Left renal pelvis (tissue), 4 donors: ENCODE measurements at regions not wholly inside any gene's neighbourhood (a gene's known extent, or its start where the extent isn't known, plus 50 kb on each side); places are given as distances from the start of the nearest gene placed in this dataset.

ENCODE experiments used
- DNase-seq, 4 donors: peaks; one replicate each; pipeline ENCODE4 v3.0.0-alpha.2; 2013; ENCODE audit warnings: low read depth in 4 of 4, low spot score in 3 of 4

DNA sequence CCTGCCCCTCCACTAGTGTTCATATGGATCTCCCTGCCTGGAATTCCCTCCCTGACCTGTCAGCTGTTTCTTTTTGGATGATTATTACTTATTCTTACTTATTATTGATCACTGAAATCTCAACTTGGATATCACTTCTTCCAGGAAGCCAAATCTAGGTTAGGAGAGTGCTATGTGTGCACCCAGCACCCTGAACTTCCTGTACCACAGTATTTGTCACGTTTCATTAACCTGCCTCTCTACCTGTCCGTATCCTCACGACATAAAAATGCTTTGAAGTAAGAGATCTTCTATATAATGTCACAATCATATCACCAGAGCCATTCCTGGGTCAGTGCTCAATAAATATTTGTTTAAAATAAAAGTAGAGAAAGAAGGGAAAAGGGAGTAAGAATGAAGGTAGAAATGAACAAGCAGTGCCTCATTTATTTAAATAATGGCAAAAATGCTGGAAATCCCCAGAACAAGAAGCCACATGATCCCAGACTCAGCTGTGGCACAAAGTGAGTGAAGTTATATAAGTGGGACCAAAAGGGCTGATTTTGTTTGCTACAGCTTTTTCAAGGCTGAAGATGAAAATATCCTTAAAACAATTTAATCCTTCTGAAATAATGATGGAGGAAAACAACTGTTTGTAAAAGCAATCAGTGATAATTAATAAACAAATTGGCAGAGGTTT, 88.0 kb upstream of the MANEA start:
- DNase-seq = no peak

DNA sequence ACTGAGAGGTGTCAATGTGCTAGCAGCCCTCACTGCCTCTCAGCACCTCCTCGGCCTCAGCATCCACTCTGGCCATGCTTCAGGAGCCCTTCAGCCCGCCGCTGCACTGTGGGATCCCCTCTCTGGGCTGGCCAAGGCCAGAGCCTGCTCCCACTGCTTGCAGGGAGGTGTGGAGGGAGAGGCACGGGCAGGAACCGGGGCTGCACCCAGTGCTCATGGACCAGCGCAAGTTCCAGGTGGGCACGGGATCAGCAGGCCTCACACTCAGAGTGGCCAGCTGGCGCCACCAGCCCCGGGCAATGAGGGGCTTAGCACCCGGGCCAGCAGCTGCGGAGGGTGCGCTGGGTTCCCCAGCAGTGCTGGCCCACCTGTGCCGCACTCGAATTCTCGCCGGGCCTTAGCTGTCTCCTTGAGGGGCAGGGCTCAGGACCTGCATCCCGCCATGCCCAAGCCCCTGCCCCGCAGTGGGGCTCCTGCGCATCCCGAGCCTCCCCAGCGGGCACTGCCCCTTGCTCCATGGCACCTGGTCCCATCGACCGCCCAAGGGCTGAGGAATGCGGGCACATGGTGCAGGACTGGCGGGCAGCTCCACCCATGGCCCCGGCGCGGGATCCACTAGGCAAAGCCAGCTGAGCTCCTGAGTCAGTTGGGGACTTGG, 80.4 kb upstream of the MANEA start:
- no peak for DNase-seq

DNA sequence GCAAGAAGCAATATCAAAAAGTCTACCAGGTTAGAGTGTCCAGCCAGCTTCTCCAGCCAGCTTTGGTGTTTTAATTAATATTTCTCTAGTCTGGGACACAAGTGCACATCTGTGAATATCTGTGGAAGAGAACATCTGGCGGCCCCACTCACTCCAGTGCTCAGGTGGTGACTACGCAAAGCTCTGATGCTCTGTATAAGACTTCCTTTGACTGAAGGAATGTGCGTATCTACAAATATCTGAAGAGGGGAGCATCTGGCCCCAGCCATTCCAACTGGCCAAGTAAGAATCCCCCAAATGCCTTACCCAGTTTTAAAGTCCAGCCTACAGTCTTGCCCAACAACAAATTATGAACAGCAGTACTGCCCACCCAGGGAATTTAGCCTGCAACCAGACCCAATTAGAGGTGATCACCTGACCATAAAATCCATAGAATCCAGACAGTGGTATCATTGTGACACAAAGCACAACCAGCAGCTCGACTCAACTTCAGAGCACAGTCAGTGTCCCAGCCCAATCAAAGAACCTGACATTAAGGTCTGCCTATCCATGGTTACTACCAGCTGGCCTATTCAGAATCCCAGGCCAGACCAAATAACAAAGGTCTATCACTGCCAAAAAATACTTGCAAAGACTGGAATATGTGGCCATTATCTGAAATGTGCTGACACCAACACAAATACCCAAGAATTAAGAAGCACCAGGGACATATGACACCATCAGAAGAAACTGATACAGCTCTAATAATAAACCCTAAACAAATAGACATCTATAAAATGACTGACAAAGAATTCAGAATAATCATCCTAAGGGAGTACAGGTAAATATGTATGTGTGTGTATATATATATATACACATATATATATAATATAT, 76.1 kb upstream of the MANEA start:
- DNase-seq = no peak

DNA sequence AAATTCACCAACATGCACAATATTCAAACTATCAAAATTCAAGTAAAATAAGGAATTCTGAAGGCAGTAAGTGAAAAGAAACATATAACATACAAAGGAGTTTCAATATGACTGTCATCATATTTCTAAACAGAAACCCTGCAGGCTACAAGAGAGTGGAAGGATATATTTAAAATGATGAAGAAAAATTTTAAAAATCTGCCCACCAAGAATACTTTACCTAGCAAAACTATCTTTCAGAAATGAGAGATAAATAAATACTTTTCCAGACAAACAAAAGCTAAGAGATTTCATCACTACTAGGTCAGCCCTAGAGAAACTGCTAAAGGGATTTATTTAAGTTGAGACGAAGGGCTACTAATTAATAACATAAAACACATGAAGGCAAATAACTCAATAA, 73.8 kb upstream of the MANEA start:
- no peak for DNase-seq

DNA sequence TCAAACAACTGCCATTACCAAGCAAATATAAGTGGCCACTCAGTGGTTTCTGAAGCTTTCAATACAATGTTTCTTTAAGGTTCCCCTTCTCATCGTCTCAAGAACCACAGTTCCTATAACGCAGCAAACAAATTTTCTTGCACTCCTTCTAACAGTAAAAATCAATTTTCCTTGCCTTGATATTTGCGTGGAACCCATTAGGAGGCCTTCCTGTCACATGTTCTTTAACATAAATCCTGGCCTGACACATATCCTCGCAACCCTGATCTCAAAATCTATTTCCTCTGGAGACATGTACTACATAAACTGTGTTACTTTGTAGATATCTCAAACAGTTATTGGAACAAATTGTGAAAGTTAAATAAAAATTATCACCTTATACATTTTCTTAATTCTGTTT, 65.9 kb upstream of the MANEA start:
- DNase-seq = no peak

DNA sequence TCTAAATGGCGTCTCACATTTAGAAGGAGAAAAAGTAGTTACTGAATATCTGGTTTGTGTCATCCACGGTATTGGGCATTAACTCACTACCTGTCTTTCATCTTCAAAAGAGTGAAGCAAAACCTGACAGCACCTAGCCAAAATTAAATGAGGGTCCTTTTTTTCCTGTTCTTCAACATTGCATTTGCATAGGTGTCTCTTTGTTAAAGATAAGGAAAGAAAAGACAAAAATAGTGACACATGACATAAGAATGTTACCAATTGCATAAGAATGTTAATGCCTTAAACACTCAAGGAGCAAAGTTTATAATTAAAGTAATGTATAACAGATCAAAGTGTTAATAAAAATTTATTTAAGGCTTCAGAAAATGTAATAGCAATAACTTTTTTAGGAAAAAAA, 61.4 kb upstream of the MANEA start:
- no peak for DNase-seq

DNA sequence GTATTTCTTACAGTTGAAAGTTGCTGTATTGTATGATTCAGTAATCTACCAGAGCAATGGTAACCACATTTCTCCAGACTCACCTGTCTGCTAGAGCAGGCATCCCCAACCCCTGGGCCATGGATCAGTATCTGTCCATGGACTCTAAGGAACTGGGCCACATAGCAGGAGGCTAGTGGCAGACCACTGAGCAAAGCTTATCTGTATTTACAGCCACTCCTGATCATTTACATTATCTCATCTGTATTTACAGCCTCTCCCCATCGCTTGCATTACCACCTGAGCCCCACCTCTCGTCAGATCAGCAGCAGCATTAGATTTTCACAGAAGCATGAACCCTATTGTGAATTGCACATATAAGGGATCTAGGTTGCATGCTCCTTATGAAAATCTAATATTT, 60.3 kb upstream of the MANEA start:
- no peak for DNase-seq

DNA sequence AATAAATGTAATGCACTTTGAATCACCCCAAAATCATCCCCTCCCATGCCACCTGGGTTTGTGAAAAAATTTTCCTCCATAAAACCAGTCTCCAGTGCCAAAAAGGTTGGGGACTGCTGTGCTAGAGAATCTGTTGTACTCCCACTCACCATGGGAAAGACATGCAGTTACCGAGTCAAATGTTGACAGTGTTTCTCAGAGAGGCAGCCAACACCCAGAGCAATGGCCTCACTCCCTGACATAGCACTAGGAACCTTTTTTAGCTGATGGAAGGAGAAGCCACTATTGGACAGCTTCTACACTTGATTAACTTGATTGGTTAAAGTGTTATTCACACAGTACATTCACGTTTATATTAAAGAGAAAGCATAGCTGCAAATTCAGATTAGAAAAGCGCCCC, 59.8 kb upstream of the MANEA start:
- no peak for DNase-seq

DNA sequence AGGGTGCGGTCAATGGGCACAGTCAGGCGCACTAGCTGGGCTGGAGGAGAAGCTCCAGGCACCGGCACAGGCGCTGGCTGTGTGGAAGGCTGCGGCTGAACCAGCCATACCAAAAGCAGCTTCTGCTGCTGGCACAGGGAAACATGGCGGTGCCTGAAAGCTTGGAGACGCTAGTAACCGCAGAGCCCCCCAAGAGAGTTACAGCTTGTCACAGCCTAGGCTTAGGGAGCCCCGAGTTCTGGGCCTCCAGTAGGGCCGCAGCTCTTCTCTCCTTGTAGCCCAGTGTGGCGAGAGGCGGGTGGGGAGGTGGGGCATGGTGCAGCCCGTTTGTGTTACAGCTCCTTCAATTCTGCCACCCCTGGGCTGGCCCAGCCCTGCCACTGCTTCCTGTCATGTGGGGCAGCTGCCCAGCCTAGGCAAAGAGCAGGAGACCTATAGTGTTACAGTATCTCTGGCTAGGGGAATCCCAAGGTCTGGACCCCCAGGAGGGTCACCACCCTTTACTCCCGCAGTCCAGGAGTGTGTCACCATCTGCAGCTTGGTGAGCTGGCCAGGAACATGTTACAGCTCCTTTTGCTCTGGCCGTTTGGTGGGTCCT, 58.6 kb upstream of the MANEA start:
- no peak for DNase-seq

DNA sequence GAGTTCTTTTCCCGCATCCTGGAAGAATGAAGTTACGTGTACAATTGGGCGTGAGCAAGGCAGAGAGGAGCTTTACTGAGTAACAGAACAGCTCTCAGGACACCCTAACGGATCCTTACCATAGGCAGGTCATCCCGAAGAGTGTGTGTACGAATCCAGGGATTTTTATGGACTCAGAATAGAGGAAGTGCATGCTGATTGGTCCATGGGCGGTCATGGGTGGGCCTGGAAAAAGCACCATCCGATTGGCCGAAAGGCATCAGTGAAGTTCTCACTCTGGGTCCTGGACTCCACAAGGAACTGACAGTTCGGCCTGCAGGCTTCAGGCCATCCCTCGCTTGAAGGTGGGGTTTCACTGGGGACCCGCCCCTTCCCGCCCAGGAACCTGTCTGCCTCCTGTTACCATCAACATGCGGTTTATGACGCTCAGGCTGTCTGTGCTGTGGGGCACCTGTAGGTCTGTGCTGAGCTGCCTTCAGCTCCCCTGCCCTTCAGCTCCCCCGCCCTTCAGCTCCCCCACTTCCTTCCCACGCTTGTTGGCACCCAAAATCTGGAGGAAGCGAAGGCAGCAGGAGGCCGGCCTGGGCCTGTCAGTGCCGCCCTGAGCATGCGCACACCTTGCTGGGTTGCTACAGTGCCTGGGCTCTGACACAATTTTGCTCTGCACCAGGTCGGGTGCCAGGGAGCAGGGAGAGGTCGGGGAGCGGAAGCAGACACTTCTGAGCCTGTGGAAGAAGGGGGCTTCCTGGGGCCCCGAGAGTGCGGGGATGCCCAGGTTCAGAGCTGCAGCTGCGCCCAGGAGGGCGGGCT, 57.9 kb upstream of the MANEA start:
- no peak for DNase-seq

DNA sequence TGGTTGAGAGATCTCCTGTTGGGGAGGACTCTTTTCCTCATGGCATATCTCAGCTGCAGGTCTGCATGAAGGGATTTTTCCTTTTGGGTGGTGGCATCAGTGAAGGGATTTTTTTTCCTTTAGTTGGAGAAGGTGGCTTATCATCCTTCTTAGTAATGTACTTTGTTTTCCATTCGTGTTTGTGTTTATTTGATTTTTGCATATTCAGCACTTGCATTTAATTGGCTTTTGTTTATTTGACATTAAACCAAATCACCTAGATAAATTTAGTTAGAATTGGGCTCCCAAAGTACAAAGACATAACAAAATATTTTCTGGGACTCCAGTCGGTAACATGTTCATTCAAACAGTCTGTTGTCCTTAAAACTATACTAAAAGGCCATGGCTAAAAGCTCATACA, 56.2 kb upstream of the MANEA start:
- DNase-seq = no peak
